Astrocyte of the spinal cord (primary cell): ENCODE measurements at regions not wholly inside any gene's neighbourhood (a gene's known extent, or its start where the extent isn't known, plus 50 kb on each side); places are given as distances from the start of the nearest gene placed in this dataset.

Source experiments
- DNase-seq: peaks from one replicate; pipeline ENCODE4 v3.0.0; 2011; ENCODE audit warnings: low read depth, low spot score
- H3K4me3 ChIP-seq: 2 replicates; pipeline ENCODE4 v1.5.1; 2011; ENCODE audit warnings: low read depth, mild to moderate bottlenecking, low read length, moderate library complexity
- CTCF ChIP-seq: IDR thresholded peaks from 2 replicates; pipeline ENCODE4 v1.5.1; 2012; ENCODE audit warnings: low read depth, mild to moderate bottlenecking, low read length, inconsistent platforms
- in situ Hi-C: cut with HindIII; loops from 2 replicates; pipeline ENCODE4 v1.10.0; 2017; ENCODE audit warnings: low sequenced_read_pairs

GRCh38 chr11:135061166-135061565 is 649.1 kb upstream of the B3GAT1 start:
- no peak for TF ChIP-seq CTCF
- DNase-seq, result no peak
- no peak overlapping the region for H3K4me3 ChIP-seq
- in situ Hi-C loops, result no loop called here

GRCh38 chr11:135046986-135047385 is 634.9 kb upstream of the B3GAT1 start:
- H3K4me3 ChIP-seq, result no peak overlapping the region
- no peak for TF ChIP-seq CTCF
- in situ Hi-C loops, result no loop called here
- DNase-seq, result no peak

GRCh38 chr11:135046556-135046955 is 634.5 kb upstream of the B3GAT1 start:
- H3K4me3 ChIP-seq, result no peak overlapping the region
- in situ Hi-C loops, result no loop called here
- no peak for TF ChIP-seq CTCF
- DNase-seq, result no peak

GRCh38 chr11:135043434-135043833 is 631.4 kb upstream of the B3GAT1 start:
- DNase-seq, result no peak
- in situ Hi-C loops, result no loop called here
- no peak overlapping the region for H3K4me3 ChIP-seq
- no peak for TF ChIP-seq CTCF

- in situ Hi-C loops, result no loop called here
- H3K4me3 ChIP-seq, result no peak overlapping the region
- no peak for DNase-seq
- TF ChIP-seq CTCF, result no peak
Observed at GRCh38 chr11:135037828-135038227, 625.8 kb upstream of the B3GAT1 start.

GRCh38 chr11:135036488-135037297 is 624.7 kb upstream of the B3GAT1 start:
- no peak for DNase-seq
- no peak for TF ChIP-seq CTCF
- H3K4me3 ChIP-seq, result no peak overlapping the region
- in situ Hi-C loops, result no loop called here

- TF ChIP-seq CTCF, result no peak
- no peak for DNase-seq
- in situ Hi-C loops, result no loop called here
- no peak overlapping the region for H3K4me3 ChIP-seq
Observed at GRCh38 chr11:135035282-135035681, 623.2 kb upstream of the B3GAT1 start.
